EH (cell line): ENCODE measurements at regions not wholly inside any gene's neighbourhood (a gene's known extent, or its start where the extent isn't known, plus 50 kb on each side); places are given as distances from the start of the nearest gene placed in this dataset.

Source experiments
- DNase-seq: peaks from one replicate; pipeline ENCODE4 v3.0.0-alpha.2; 2015; ENCODE audit warnings: low read depth

- no peak for DNase-seq
These were observed 345.4 kb upstream of the SEMA6D start for GRCh38 chr15:47371939-47372338.

GRCh38 chr15:47374222-47374621 lies 343.1 kb upstream of the SEMA6D start:
- DNase-seq = peak; percentile 36

- no peak for DNase-seq
These were observed 341.1 kb upstream of the SEMA6D start for GRCh38 chr15:47376190-47376589.

GRCh38 chr15:47377465-47377864 lies 339.8 kb upstream of the SEMA6D start:
- DNase-seq = no peak

GRCh38 chr15:47378527-47378926 lies 338.8 kb upstream of the SEMA6D start:
- no peak for DNase-seq

- no peak for DNase-seq
These were observed 334.2 kb upstream of the SEMA6D start for GRCh38 chr15:47383102-47383501.

- no peak for DNase-seq
These were observed 333.5 kb upstream of the SEMA6D start for GRCh38 chr15:47383801-47384200.

- peak; percentile 86 for DNase-seq
These were observed 333.0 kb upstream of the SEMA6D start for GRCh38 chr15:47384341-47384740.

- no peak for DNase-seq
These were observed 332.5 kb upstream of the SEMA6D start for GRCh38 chr15:47384776-47385175.

- DNase-seq = no peak
These were observed 330.8 kb upstream of the SEMA6D start for GRCh38 chr15:47386459-47386858.

- DNase-seq = no peak
These were observed 329.0 kb upstream of the SEMA6D start for GRCh38 chr15:47388299-47388698.

- no peak for DNase-seq
These were observed 327.0 kb upstream of the SEMA6D start for GRCh38 chr15:47390208-47390765.

- no peak for DNase-seq
These were observed 323.0 kb upstream of the SEMA6D start for GRCh38 chr15:47394286-47394809.

- no peak for DNase-seq
These were observed 322.2 kb upstream of the SEMA6D start for GRCh38 chr15:47395076-47395475.

- no peak for DNase-seq
These were observed 319.6 kb upstream of the SEMA6D start for GRCh38 chr15:47397655-47398054.

GRCh38 chr15:47398132-47398531 lies 319.2 kb upstream of the SEMA6D start:
- DNase-seq = no peak

- DNase-seq = no peak
These were observed 318.7 kb upstream of the SEMA6D start for GRCh38 chr15:47398594-47398993.

- peak; percentile 26 for DNase-seq
These were observed 318.2 kb upstream of the SEMA6D start for GRCh38 chr15:47399100-47399499.

- DNase-seq = no peak
These were observed 316.7 kb upstream of the SEMA6D start for GRCh38 chr15:47400603-47401002.

- no peak for DNase-seq
These were observed 315.9 kb upstream of the SEMA6D start for GRCh38 chr15:47401427-47401826.

GRCh38 chr15:47402829-47403228 lies 314.5 kb upstream of the SEMA6D start:
- no peak for DNase-seq

- DNase-seq = no peak
These were observed 312.4 kb upstream of the SEMA6D start for GRCh38 chr15:47404877-47405276.

GRCh38 chr15:47405365-47406162 lies 311.7 kb upstream of the SEMA6D start:
- DNase-seq = no peak

- DNase-seq = no peak
These were observed 309.6 kb upstream of the SEMA6D start for GRCh38 chr15:47407692-47408091.
